ENCODE measurements at regions not wholly inside any gene's neighbourhood (a gene's known extent, or its start where the extent isn't known, plus 50 kb on each side); places are given as distances from the start of the nearest gene placed in this dataset.

- no peaks in the 10 kb centered on the region for H3K4me1 ChIP-seq (ENCODE audit: insufficient read depth, insufficient read length)
- no peak for TF ChIP-seq SUZ12 (IDR thresholded peaks at IDR 0.05; ENCODE audit: extremely low read depth, insufficient read depth, insufficient read length)
- H3K36me3 ChIP-seq (ENCODE audit: insufficient read depth, insufficient read length, low read length), result no peaks in the 10 kb centered on the region
- no peaks in the 10 kb centered on the region for H3K27me3 ChIP-seq (ENCODE audit: insufficient read depth, insufficient read length)
- peak; percentile 18 for DNase-seq (ENCODE audit: low read depth, low spot score)
- no peak overlapping the region for H3K9ac ChIP-seq (ENCODE audit: insufficient read length, low read depth)
- H3K4me3 ChIP-seq (ENCODE audit: insufficient read length, low read depth), result no peak overlapping the region
- H3K9me3 ChIP-seq (ENCODE audit: insufficient read depth, low read length), result no peaks in the 10 kb centered on the region
Measured at GRCh38 chr5:17802256-17802655, 168.0 kb downstream of the TAF11L14 start.

GRCh38 chr5:17803971-17804370 lies 169.7 kb downstream of the TAF11L14 start:
- TF ChIP-seq SUZ12 (IDR thresholded peaks at IDR 0.05; ENCODE audit: extremely low read depth, insufficient read depth, insufficient read length) (no peak), ZNF274 (IDR thresholded peaks at IDR 0.05; ENCODE audit: low read depth, low read length) (no peak)
- Histone ChIP-seq H3K36me3 (ENCODE audit: insufficient read depth, insufficient read length, low read length) (no peaks in the 10 kb centered on the region), H3K9me3 (ENCODE audit: insufficient read depth, low read length) (no peaks in the 10 kb centered on the region), H3K4me3 (ENCODE audit: insufficient read length, low read depth) (no peak overlapping the region), H3K27me3 (ENCODE audit: insufficient read depth, insufficient read length) (no peaks in the 10 kb centered on the region), H3K4me1 (ENCODE audit: insufficient read depth, insufficient read length) (no peaks in the 10 kb centered on the region), H3K9ac (ENCODE audit: insufficient read length, low read depth) (no peak overlapping the region)
- no peak for DNase-seq (ENCODE audit: low read depth, low spot score)

- Histone ChIP-seq H3K4me3 (ENCODE audit: insufficient read length, low read depth) (no peak overlapping the region), H3K9me3 (ENCODE audit: insufficient read depth, low read length) (no peaks in the 10 kb centered on the region), H3K4me1 (ENCODE audit: insufficient read depth, insufficient read length) (no peaks in the 10 kb centered on the region), H3K27me3 (ENCODE audit: insufficient read depth, insufficient read length) (no peaks in the 10 kb centered on the region), H3K36me3 (ENCODE audit: insufficient read depth, insufficient read length, low read length) (no peaks in the 10 kb centered on the region), H3K9ac (ENCODE audit: insufficient read length, low read depth) (no peak overlapping the region)
- TF ChIP-seq SUZ12 (IDR thresholded peaks at IDR 0.05; ENCODE audit: extremely low read depth, insufficient read depth, insufficient read length) (no peak), ZNF274 (IDR thresholded peaks at IDR 0.05; ENCODE audit: low read depth, low read length) (no peak), YY1 (IDR thresholded peaks at IDR 0.05; ENCODE audit: insufficient read depth, insufficient read length) (no peak)
- no peak for DNase-seq (ENCODE audit: low read depth, low spot score)
Measured at GRCh38 chr5:17805227-17805825, 171.1 kb downstream of the TAF11L14 start.

- Histone ChIP-seq H3K4me1 (ENCODE audit: insufficient read depth, insufficient read length) (no peaks in the 10 kb centered on the region), H3K27me3 (ENCODE audit: insufficient read depth, insufficient read length) (no peaks in the 10 kb centered on the region), H3K9ac (ENCODE audit: insufficient read length, low read depth) (no peak overlapping the region), H3K9me3 (ENCODE audit: insufficient read depth, low read length) (no peaks in the 10 kb centered on the region), H3K36me3 (ENCODE audit: insufficient read depth, insufficient read length, low read length) (no peaks in the 10 kb centered on the region), H3K4me3 (ENCODE audit: insufficient read length, low read depth) (no peak overlapping the region)
- DNase-seq (ENCODE audit: low read depth, low spot score), result no peak
- TF ChIP-seq ZNF274 (IDR thresholded peaks at IDR 0.05; ENCODE audit: low read depth, low read length), result no peak
- no peak for TF ChIP-seq SUZ12 (IDR thresholded peaks at IDR 0.05; ENCODE audit: extremely low read depth, insufficient read depth, insufficient read length)
- TF ChIP-seq YY1 (IDR thresholded peaks at IDR 0.05; ENCODE audit: insufficient read depth, insufficient read length), result no peak
Measured at GRCh38 chr5:17806818-17807468, 172.7 kb downstream of the TAF11L14 start.

GRCh38 chr5:17808566-17808965 lies 174.3 kb downstream of the TAF11L14 start:
- TF ChIP-seq ZNF274 (IDR thresholded peaks at IDR 0.05; ENCODE audit: low read depth, low read length), result no peak
- TF ChIP-seq YY1 (IDR thresholded peaks at IDR 0.05; ENCODE audit: insufficient read depth, insufficient read length), result no peak
- no peak for TF ChIP-seq SUZ12 (IDR thresholded peaks at IDR 0.05; ENCODE audit: extremely low read depth, insufficient read depth, insufficient read length)

GRCh38 chr5:17810734-17811133 lies 176.5 kb downstream of the TAF11L14 start:
- H3K4me3 ChIP-seq (ENCODE audit: insufficient read length, low read depth), result no peak overlapping the region
- no peaks in the 10 kb centered on the region for H3K36me3 ChIP-seq (ENCODE audit: insufficient read depth, insufficient read length, low read length)
- no peaks in the 10 kb centered on the region for H3K9me3 ChIP-seq (ENCODE audit: insufficient read depth, low read length)
- no peak for DNase-seq (ENCODE audit: low read depth, low spot score)
- H3K9ac ChIP-seq (ENCODE audit: insufficient read length, low read depth), result no peak overlapping the region
- no peaks in the 10 kb centered on the region for H3K27me3 ChIP-seq (ENCODE audit: insufficient read depth, insufficient read length)
- TF ChIP-seq YY1 (IDR thresholded peaks at IDR 0.05; ENCODE audit: insufficient read depth, insufficient read length) (no peak), SUZ12 (IDR thresholded peaks at IDR 0.05; ENCODE audit: extremely low read depth, insufficient read depth, insufficient read length) (no peak), ZNF274 (IDR thresholded peaks at IDR 0.05; ENCODE audit: low read depth, low read length) (no peak)
- H3K4me1 ChIP-seq (ENCODE audit: insufficient read depth, insufficient read length), result no peaks in the 10 kb centered on the region

More at GRCh38 chr5:17808566-17808965, 174.3 kb downstream of the TAF11L14 start:
- Histone ChIP-seq H3K36me3 (ENCODE audit: insufficient read depth, insufficient read length, low read length) (no peaks in the 10 kb centered on the region), H3K27me3 (ENCODE audit: insufficient read depth, insufficient read length) (no peaks in the 10 kb centered on the region), H3K9me3 (ENCODE audit: insufficient read depth, low read length) (no peaks in the 10 kb centered on the region), H3K4me1 (ENCODE audit: insufficient read depth, insufficient read length) (no peaks in the 10 kb centered on the region), H3K9ac (ENCODE audit: insufficient read length, low read depth) (no peak overlapping the region), H3K4me3 (ENCODE audit: insufficient read length, low read depth) (no peak overlapping the region)
- DNase-seq (ENCODE audit: low read depth, low spot score), result no peak

- no peak for DNase-seq (ENCODE audit: low read depth, low spot score)
- Histone ChIP-seq H3K4me1 (ENCODE audit: insufficient read depth, insufficient read length) (no peaks in the 10 kb centered on the region), H3K27me3 (ENCODE audit: insufficient read depth, insufficient read length) (no peaks in the 10 kb centered on the region), H3K36me3 (ENCODE audit: insufficient read depth, insufficient read length, low read length) (no peaks in the 10 kb centered on the region), H3K9ac (ENCODE audit: insufficient read length, low read depth) (no peak overlapping the region), H3K4me3 (ENCODE audit: insufficient read length, low read depth) (no peak overlapping the region), H3K9me3 (ENCODE audit: insufficient read depth, low read length) (no peaks in the 10 kb centered on the region)
- TF ChIP-seq YY1 (IDR thresholded peaks at IDR 0.05; ENCODE audit: insufficient read depth, insufficient read length) (no peak), ZNF274 (IDR thresholded peaks at IDR 0.05; ENCODE audit: low read depth, low read length) (no peak), SUZ12 (IDR thresholded peaks at IDR 0.05; ENCODE audit: extremely low read depth, insufficient read depth, insufficient read length) (no peak)
Measured at GRCh38 chr5:17813214-17813613, 179.0 kb downstream of the TAF11L14 start.

Data from NT2/D1 (cell line).